ENCODE measurements at regions not wholly inside any gene's neighbourhood (a gene's known extent, or its start where the extent isn't known, plus 50 kb on each side); places are given as distances from the start of the nearest gene placed in this dataset.

DNA sequence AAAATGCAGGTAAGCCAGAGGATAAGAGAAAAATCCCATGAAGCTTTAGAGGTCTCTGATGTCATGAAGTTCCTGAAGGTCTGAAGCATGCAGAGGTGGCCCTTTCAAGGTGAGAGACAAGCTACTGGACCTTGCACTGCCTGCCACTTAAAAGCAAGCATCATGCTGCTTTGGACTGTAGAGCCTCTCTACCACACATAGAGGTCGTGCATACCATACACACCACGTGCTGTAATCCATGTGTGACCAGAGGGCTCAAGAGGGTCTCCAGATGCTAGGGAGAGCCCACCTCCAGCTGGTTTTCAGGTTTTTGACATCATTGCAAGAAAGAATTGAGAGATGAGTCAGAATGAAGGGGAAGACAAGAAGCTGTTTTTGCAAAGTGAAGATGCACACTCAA lies 436.4 kb downstream of the TCERG1L start:
- H3K4me3 ChIP-seq (replicated peaks in 1 of 2; ENCODE audit: low read depth in 2 of 2, low read length in 2 of 2), result no peak overlapping the region
- TF ChIP-seq, protein P1, sequence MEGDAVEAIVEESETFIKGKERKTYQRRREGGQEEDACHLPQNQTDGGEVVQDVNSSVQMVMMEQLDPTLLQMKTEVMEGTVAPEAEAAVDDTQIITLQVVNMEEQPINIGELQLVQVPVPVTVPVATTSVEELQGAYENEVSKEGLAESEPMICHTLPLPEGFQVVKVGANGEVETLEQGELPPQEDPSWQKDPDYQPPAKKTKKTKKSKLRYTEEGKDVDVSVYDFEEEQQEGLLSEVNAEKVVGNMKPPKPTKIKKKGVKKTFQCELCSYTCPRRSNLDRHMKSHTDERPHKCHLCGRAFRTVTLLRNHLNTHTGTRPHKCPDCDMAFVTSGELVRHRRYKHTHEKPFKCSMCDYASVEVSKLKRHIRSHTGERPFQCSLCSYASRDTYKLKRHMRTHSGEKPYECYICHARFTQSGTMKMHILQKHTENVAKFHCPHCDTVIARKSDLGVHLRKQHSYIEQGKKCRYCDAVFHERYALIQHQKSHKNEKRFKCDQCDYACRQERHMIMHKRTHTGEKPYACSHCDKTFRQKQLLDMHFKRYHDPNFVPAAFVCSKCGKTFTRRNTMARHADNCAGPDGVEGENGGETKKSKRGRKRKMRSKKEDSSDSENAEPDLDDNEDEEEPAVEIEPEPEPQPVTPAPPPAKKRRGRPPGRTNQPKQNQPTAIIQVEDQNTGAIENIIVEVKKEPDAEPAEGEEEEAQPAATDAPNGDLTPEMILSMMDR (IDR thresholded peaks at IDR 0.05; ENCODE audit: low read depth, low read length), result no peak
- DNase-seq (ENCODE audit: low read depth in 2 of 2), result no peak

- no peak overlapping the region for H3K4me3 ChIP-seq (replicated peaks in 1 of 2; ENCODE audit: low read depth in 2 of 2, low read length in 2 of 2)
- TF ChIP-seq, protein P1 (IDR thresholded peaks at IDR 0.05; ENCODE audit: low read depth, low read length), result no peak
These were observed 435.5 kb downstream of the TCERG1L start for GRCh38 chr10:130875897-130876472.

GRCh38 chr10:130877126-130877525 lies 434.4 kb downstream of the TCERG1L start:
- DNase-seq (ENCODE audit: low read depth in 2 of 2), result no peak
- no peak overlapping the region for H3K4me3 ChIP-seq (replicated peaks in 1 of 2; ENCODE audit: low read depth in 2 of 2, low read length in 2 of 2)
- TF ChIP-seq, protein P1 (IDR thresholded peaks at IDR 0.05; ENCODE audit: low read depth, low read length), result no peak

More at GRCh38 chr10:130875897-130876472, 435.5 kb downstream of the TCERG1L start:
- no peak for DNase-seq (ENCODE audit: low read depth in 2 of 2)

DNA sequence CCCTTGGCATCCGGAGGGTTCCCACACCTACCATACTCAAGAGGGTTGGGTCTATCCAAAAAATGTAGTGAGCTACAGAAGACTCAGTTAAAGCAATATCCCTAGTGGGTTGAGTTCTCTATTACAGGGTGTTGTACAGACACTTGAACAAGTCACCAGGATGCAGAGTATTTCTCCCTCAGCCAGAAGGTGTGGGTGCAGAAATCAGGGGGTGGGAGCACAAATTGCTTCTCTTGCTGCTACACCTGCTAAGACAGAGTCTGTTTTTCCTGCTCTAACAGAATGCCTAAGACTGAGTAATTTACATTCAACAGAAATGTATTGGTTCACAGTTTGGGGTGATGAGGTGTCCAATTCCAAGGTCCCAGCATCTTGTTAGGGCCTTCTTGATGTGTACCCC lies 433.4 kb downstream of the TCERG1L start:
- TF ChIP-seq, protein P1 (IDR thresholded peaks at IDR 0.05; ENCODE audit: low read depth, low read length), result no peak
- no peak overlapping the region for H3K4me3 ChIP-seq (replicated peaks in 1 of 2; ENCODE audit: low read depth in 2 of 2, low read length in 2 of 2)
- DNase-seq (ENCODE audit: low read depth in 2 of 2), result no peak

- TF ChIP-seq, protein P1 (IDR thresholded peaks at IDR 0.05; ENCODE audit: low read depth, low read length), result no peak
- no peak for DNase-seq (ENCODE audit: low read depth in 2 of 2)
- H3K4me3 ChIP-seq (replicated peaks in 1 of 2; ENCODE audit: low read depth in 2 of 2, low read length in 2 of 2), result no peak overlapping the region
These were observed 428.6 kb downstream of the TCERG1L start for GRCh38 chr10:130882906-130883305.

- TF ChIP-seq, protein P1 (IDR thresholded peaks at IDR 0.05; ENCODE audit: low read depth, low read length), result no peak
- DNase-seq (ENCODE audit: low read depth in 2 of 2), result no peak
- no peak overlapping the region for H3K4me3 ChIP-seq (replicated peaks in 1 of 2; ENCODE audit: low read depth in 2 of 2, low read length in 2 of 2)
These were observed 427.1 kb downstream of the TCERG1L start for GRCh38 chr10:130884456-130884855.
